CD4-positive, alpha-beta T cell (primary cell): ENCODE measurements at regions not wholly inside any gene's neighbourhood (a gene's known extent, or its start where the extent isn't known, plus 50 kb on each side); places are given as distances from the start of the nearest gene placed in this dataset.

Source experiments
- ATAC-seq: fragments of 200-7000 bp; cut with Tn5 transposase; one replicate; pipeline ENCODE4 v1.10.0; 2022; ENCODE audit warnings: mild to moderate bottlenecking; ENCODE audit not compliant: poor library complexity
- CTCF ChIA-PET: fragments of 350-600 bp; sonication (Branson Sonifier 250); formaldehyde crosslinking; loops from one replicate; lab custom pipeline; 2021; ENCODE audit warnings: antibody characterized with exemption, inconsistent platforms; lab: Charles Lee
- POLR2A ChIA-PET: fragments of 350-600 bp; sonication (Branson Sonifier 250); formaldehyde crosslinking; loops from one replicate; lab custom pipeline; 2021; ENCODE audit warnings: antibody characterized with exemption, inconsistent platforms; lab: Charles Lee
- DNase-seq, 14 experiments: peaks; one replicate each; pipeline ENCODE4 v3.0.0-alpha.2; 2013 to 2020; ENCODE audit warnings: mixed read lengths in 2 of 14
- H3K27ac ChIP-seq, 2 donors: one replicate each; pipeline versions ENCODE4 v1.5.1 to v1.7.0; 2013; ENCODE audit warnings: low read length in 2 of 2, low read depth in 1 of 2, mild to moderate bottlenecking in 1 of 2
- H3K27me3 ChIP-seq, 2 experiments: 1 replicate in 1 of 2; 2 replicates in 1 of 2; pipeline versions ENCODE4 v1.6.1 to v1.7.0; 2013; ENCODE audit warnings: low read length in 2 of 2, control low read depth in 1 of 2, mild to moderate bottlenecking in 1 of 2, moderate library complexity in 1 of 2; ENCODE audit not compliant: insufficient read depth in 2 of 2, control insufficient read depth in 1 of 2
- H3K36me3 ChIP-seq: one replicate; pipeline ENCODE4 v1.6.1; 2013; ENCODE audit warnings: low read length, control low read depth; ENCODE audit not compliant: insufficient read depth
- H3K4me1 ChIP-seq: one replicate; pipeline ENCODE4 v1.6.1; 2013; ENCODE audit warnings: low read length, control low read depth; ENCODE audit not compliant: insufficient read depth
- H3K4me3 ChIP-seq: one replicate; pipeline ENCODE4 v1.5.1; 2013; ENCODE audit warnings: mild to moderate bottlenecking, low read length, moderate library complexity
- H3K9me3 ChIP-seq, 2 experiments: 1 replicate in 1 of 2; 2 replicates in 1 of 2; pipeline versions ENCODE4 v1.6.1 to v1.7.0; 2013; ENCODE audit warnings: low read length in 2 of 2, mild to moderate bottlenecking in 2 of 2, control low read depth in 1 of 2, moderate library complexity in 1 of 2; ENCODE audit not compliant: control insufficient read depth in 1 of 2, insufficient read depth in 1 of 2
- H3K27ac Mint-ChIP-seq: one replicate; pipeline ENCODE4 v1.8.0; 2020; ENCODE audit warnings: mixed read lengths
- H3K27me3 Mint-ChIP-seq: one replicate; pipeline ENCODE4 v1.8.0; 2021; ENCODE audit warnings: mixed read lengths
- H3K36me3 Mint-ChIP-seq: one replicate; pipeline ENCODE4 v1.8.0; 2021; ENCODE audit warnings: low read depth, mixed read lengths
- H3K4me1 Mint-ChIP-seq: one replicate; pipeline ENCODE4 v1.8.0; 2021; ENCODE audit warnings: low read depth, mixed read lengths
- H3K4me3 Mint-ChIP-seq: one replicate; pipeline ENCODE4 v1.8.0; 2020; ENCODE audit warnings: mild to moderate bottlenecking, mixed read lengths
- H3K9me3 Mint-ChIP-seq: one replicate; pipeline ENCODE4 v1.8.0; 2020; ENCODE audit warnings: mixed read lengths
- CTCF ChIP-seq: fragments of 200-600 bp; IDR thresholded peaks from one replicate; pipeline ENCODE4 v1.8.0; 2022; ENCODE audit warnings: antibody characterized with exemption, mild to moderate bottlenecking
- intact Hi-C, 2 experiments: fragments of 100-400 bp; cut with DNase I in 1 of 2; cut with micrococcal nuclease in 1 of 2; formaldehyde crosslinking; loops; one replicate each; pipeline versions ENCODE4 v1.15.1 to v1.9.0; 2023 to 2025; cut with DNase I, micrococcal nuclease

GRCh38 chr4:18976884-18977283 is 955.3 kb upstream of the LCORL start:
- intact Hi-C loops = no loop called here

GRCh38 chr4:18975916-18976808 is 954.6 kb upstream of the LCORL start:
- CTCF ChIA-PET = no interaction called here

More at GRCh38 chr4:18976884-18977283, 955.3 kb upstream of the LCORL start:
- Histone ChIP-seq H3K9me3 (no peaks in the 10 kb centered on the region), H3K4me1 (no peaks in the 10 kb centered on the region), H3K27ac (no peak overlapping the region), H3K36me3 (no peaks in the 10 kb centered on the region), H3K27me3 (no peaks in the 10 kb centered on the region), H3K4me3 (no peak overlapping the region)
- no peak for TF ChIP-seq CTCF
- Mint-ChIP-seq H3K36me3 (no peaks in the 10 kb centered on the region), H3K9me3 (peaks cover 21% of the 10 kb centered on the region), H3K27ac (no peak overlapping the region), H3K27me3 (no peaks in the 10 kb centered on the region), H3K4me3 (no peak overlapping the region), H3K4me1 (no peaks in the 10 kb centered on the region)
- POLR2A ChIA-PET = no interaction called here
- ATAC-seq (no peak), DNase-seq (no peak)
- CTCF ChIA-PET = no interaction called here

GRCh38 chr4:18973296-18973695 is 951.7 kb upstream of the LCORL start:
- no peaks in the 10 kb centered on the region for H3K36me3 ChIP-seq
- H3K4me3 Mint-ChIP-seq = no peak overlapping the region
- H3K27me3 ChIP-seq = no peaks in the 10 kb centered on the region
- no peak overlapping the region for H3K4me3 ChIP-seq
- intact Hi-C loops = no loop called here
- H3K9me3 ChIP-seq = no peaks in the 10 kb centered on the region
- POLR2A ChIA-PET = no interaction called here
- CTCF ChIA-PET = no interaction called here
- no peak overlapping the region for H3K27ac Mint-ChIP-seq
- no peaks in the 10 kb centered on the region for H3K36me3 Mint-ChIP-seq
- peaks cover 12% of the 10 kb centered on the region for H3K9me3 Mint-ChIP-seq
- no peaks in the 10 kb centered on the region for H3K27me3 Mint-ChIP-seq
- no peak for ATAC-seq
- TF ChIP-seq CTCF = no peak
- no peaks in the 10 kb centered on the region for H3K4me1 Mint-ChIP-seq
- no peak overlapping the region for H3K27ac ChIP-seq
- no peaks in the 10 kb centered on the region for H3K4me1 ChIP-seq
- DNase-seq = no peak

More at GRCh38 chr4:18975916-18976808, 954.6 kb upstream of the LCORL start:
- DNase-seq (no peak), ATAC-seq (no peak)
- POLR2A ChIA-PET = no interaction called here
- H3K36me3 ChIP-seq = no peaks in the 10 kb centered on the region
- no peak for TF ChIP-seq CTCF
- Mint-ChIP-seq H3K4me1 (no peaks in the 10 kb centered on the region), H3K4me3 (no peak overlapping the region), H3K9me3 (peaks cover 19% of the 10 kb centered on the region), H3K36me3 (no peaks in the 10 kb centered on the region), H3K27me3 (no peaks in the 10 kb centered on the region), H3K27ac (no peak overlapping the region)
- H3K27ac ChIP-seq = no peak overlapping the region
- no peak overlapping the region for H3K4me3 ChIP-seq
- intact Hi-C loops = no loop called here
- no peaks in the 10 kb centered on the region for H3K27me3 ChIP-seq
- no peaks in the 10 kb centered on the region for H3K9me3 ChIP-seq
- no peaks in the 10 kb centered on the region for H3K4me1 ChIP-seq
